Fibroblast of the aortic adventitia (primary cell): ENCODE measurements at regions not wholly inside any gene's neighbourhood (a gene's known extent, or its start where the extent isn't known, plus 50 kb on each side); places are given as distances from the start of the nearest gene placed in this dataset.

Experiments used
- DNase-seq: peaks from one replicate; pipeline ENCODE4 v3.0.0-alpha.2; 2010; ENCODE audit warnings: low read depth
- H3K4me3 ChIP-seq: 2 replicates; pipeline ENCODE4 v1.5.1; 2011; ENCODE audit warnings: low read depth, mild to moderate bottlenecking, control low read depth, low read length, moderate library complexity
- TF ChIP-seq, protein P1 (sequence below): IDR thresholded peaks from 2 replicates; pipeline ENCODE4 v1.5.1; 2011; ENCODE audit warnings: mild to moderate bottlenecking, low read length, control low read depth, inconsistent platforms; ENCODE audit not compliant: insufficient read depth

DNA sequence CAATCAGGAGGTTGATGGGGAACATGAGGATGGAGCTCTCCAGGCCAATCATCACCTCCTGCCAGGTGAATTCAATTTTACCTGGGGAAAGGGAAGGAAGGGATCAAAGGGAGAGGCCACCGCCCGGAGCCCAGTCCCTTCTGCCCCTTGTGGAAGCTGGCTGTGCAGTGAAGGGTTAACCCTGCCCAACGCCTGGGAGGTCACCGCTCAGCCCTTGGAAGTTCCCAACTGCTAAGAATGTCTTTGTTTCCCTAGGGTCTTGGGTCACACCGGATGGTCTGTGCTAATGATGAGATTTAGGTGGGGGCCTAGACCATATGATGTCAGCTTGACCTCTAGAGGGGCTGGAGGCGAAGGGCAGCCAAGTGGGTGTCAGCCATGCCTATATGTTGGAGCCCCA is 52.1 kb upstream of the GCSH start:
- TF ChIP-seq, protein P1, sequence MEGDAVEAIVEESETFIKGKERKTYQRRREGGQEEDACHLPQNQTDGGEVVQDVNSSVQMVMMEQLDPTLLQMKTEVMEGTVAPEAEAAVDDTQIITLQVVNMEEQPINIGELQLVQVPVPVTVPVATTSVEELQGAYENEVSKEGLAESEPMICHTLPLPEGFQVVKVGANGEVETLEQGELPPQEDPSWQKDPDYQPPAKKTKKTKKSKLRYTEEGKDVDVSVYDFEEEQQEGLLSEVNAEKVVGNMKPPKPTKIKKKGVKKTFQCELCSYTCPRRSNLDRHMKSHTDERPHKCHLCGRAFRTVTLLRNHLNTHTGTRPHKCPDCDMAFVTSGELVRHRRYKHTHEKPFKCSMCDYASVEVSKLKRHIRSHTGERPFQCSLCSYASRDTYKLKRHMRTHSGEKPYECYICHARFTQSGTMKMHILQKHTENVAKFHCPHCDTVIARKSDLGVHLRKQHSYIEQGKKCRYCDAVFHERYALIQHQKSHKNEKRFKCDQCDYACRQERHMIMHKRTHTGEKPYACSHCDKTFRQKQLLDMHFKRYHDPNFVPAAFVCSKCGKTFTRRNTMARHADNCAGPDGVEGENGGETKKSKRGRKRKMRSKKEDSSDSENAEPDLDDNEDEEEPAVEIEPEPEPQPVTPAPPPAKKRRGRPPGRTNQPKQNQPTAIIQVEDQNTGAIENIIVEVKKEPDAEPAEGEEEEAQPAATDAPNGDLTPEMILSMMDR, result no peak
- DNase-seq, result no peak
- no peak overlapping the region for H3K4me3 ChIP-seq
